ENCODE measurements at regions not wholly inside any gene's neighbourhood (a gene's known extent, or its start where the extent isn't known, plus 50 kb on each side); places are given as distances from the start of the nearest gene placed in this dataset.

DNA sequence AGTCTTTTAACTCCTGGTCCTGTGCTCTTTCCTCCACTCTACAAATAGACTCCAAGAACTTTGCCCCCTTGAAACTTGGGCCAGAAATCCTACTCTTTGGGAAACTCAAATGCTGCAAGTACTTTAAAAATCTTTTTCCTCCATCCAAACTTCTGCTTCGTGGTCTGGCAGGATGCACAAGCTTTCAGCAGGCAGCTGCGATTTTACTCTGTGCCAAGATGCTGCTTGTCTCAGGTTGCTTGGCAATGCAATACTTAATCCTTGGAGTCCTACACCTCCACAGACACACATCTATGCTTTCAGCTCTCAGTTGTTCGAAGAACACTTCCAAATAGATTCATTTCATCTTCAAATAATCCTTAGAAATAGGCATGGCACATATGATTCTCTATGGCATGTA, 435.3 kb upstream of the USP24 start:
- TF ChIP-seq CTCF (IDR thresholded peaks at IDR 0.05 in 8 of 11, conservative IDR thresholded peaks at IDR 0.05 in 3 of 11) (no peak), POLR2AphosphoS5 (IDR thresholded peaks at IDR 0.05) (no peak), POLR2A (IDR thresholded peaks at IDR 0.05) (no peak)
